ENCODE measurements at regions not wholly inside any gene's neighbourhood (a gene's known extent, or its start where the extent isn't known, plus 50 kb on each side); places are given as distances from the start of the nearest gene placed in this dataset.

GRCh38 chr9:105091004-105091640, 153.3 kb upstream of the SLC44A1 start:
- Histone ChIP-seq H3K27ac (ENCODE audit: insufficient read depth, low read depth, low read length) (no peak overlapping the region), H3K4me1 (ENCODE audit: control insufficient read depth, extremely low read depth, insufficient read depth, low read length) (no peaks in the 10 kb centered on the region), H3K27me3 (ENCODE audit: control insufficient read depth in 2 of 2, insufficient read depth in 2 of 2, low read length in 2 of 2) (no peaks in the 10 kb centered on the region), H3K9me3 (replicated peaks; ENCODE audit: control insufficient read depth, insufficient read depth, low read length) (no peaks in the 10 kb centered on the region), H3K9me1 (replicated peaks; ENCODE audit: control insufficient read depth, extremely low read depth, insufficient read depth, low read length) (no peaks in the 10 kb centered on the region), H3K4me3 (replicated peaks in 1 of 3; ENCODE audit: insufficient read depth in 1 of 3, low read depth in 1 of 3, low read length in 3 of 3) (no peak overlapping the region), H3K9ac (replicated peaks; ENCODE audit: extremely low read depth, insufficient read depth, low read length) (no peak overlapping the region), H3K36me3 (ENCODE audit: control insufficient read depth in 2 of 2, extremely low read depth in 1 of 2, insufficient read depth in 2 of 2, low read length in 2 of 2) (no peaks in the 10 kb centered on the region), H3K79me2 (ENCODE audit: control insufficient read depth, insufficient read depth, low read length) (no peaks in the 10 kb centered on the region), H2AFZ (ENCODE audit: low read depth, low read length) (no peak overlapping the region), H3K4me2 (ENCODE audit: insufficient read depth, low read length) (no peak overlapping the region), H4K20me1 (replicated peaks; ENCODE audit: control insufficient read depth, extremely low read depth, insufficient read depth, low read length) (no peaks in the 10 kb centered on the region)
- dilution Hi-C loops (cut with MboI; ENCODE audit: extremely low pct_ligation_motif_present, low sequenced_read_pairs): no loop called here
- ChIA-PET POLR2A (no interaction called here), CTCF (no interaction called here)
- intact Hi-C loops (cut with micrococcal nuclease): no loop called here
- DNase-seq (ENCODE audit: low read depth, low spot score) (no peak), FAIRE-seq (no peak)
- no TSS peak for BruUV-seq (replicated peaks)
- TF ChIP-seq JUN (IDR thresholded peaks at IDR 0.05; ENCODE audit: borderline replicate concordance, insufficient read depth, insufficient read length, low read depth) (no peak), MYC (IDR thresholded peaks at IDR 0.05; ENCODE audit: low read depth, low read length) (no peak), EZH2 (IDR thresholded peaks at IDR 0.05; ENCODE audit: borderline replicate concordance, low read depth, low read length, severe bottlenecking) (no peak), POLR2AphosphoS5 (IDR thresholded peaks at IDR 0.05; ENCODE audit: insufficient read depth, low read depth, low read length) (no peak), GATA2 (IDR thresholded peaks at IDR 0.05; ENCODE audit: insufficient read depth, insufficient read length, low read depth, low read length) (no peak), FOS (IDR thresholded peaks at IDR 0.05; ENCODE audit: borderline replicate concordance, insufficient read depth, low read length) (no peak), POLR2A (IDR thresholded peaks at IDR 0.05; ENCODE audit: low read depth, low read length) (no peak)
- TF ChIP-seq, protein P1, sequence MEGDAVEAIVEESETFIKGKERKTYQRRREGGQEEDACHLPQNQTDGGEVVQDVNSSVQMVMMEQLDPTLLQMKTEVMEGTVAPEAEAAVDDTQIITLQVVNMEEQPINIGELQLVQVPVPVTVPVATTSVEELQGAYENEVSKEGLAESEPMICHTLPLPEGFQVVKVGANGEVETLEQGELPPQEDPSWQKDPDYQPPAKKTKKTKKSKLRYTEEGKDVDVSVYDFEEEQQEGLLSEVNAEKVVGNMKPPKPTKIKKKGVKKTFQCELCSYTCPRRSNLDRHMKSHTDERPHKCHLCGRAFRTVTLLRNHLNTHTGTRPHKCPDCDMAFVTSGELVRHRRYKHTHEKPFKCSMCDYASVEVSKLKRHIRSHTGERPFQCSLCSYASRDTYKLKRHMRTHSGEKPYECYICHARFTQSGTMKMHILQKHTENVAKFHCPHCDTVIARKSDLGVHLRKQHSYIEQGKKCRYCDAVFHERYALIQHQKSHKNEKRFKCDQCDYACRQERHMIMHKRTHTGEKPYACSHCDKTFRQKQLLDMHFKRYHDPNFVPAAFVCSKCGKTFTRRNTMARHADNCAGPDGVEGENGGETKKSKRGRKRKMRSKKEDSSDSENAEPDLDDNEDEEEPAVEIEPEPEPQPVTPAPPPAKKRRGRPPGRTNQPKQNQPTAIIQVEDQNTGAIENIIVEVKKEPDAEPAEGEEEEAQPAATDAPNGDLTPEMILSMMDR (IDR thresholded peaks at IDR 0.05; ENCODE audit: extremely low read depth in 1 of 2, insufficient read depth in 1 of 2, low read depth in 1 of 2, low read length in 2 of 2): no peak
- TF ChIP-seq, protein P2, sequence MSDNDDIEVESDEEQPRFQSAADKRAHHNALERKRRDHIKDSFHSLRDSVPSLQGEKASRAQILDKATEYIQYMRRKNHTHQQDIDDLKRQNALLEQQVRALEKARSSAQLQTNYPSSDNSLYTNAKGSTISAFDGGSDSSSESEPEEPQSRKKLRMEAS (IDR thresholded peaks at IDR 0.05; ENCODE audit: insufficient read depth, insufficient read length): no peak

All from endothelial cell of umbilical vein (primary cell).